ENCODE measurements at regions not wholly inside any gene's neighbourhood (a gene's known extent, or its start where the extent isn't known, plus 50 kb on each side); places are given as distances from the start of the nearest gene placed in this dataset.

DNA sequence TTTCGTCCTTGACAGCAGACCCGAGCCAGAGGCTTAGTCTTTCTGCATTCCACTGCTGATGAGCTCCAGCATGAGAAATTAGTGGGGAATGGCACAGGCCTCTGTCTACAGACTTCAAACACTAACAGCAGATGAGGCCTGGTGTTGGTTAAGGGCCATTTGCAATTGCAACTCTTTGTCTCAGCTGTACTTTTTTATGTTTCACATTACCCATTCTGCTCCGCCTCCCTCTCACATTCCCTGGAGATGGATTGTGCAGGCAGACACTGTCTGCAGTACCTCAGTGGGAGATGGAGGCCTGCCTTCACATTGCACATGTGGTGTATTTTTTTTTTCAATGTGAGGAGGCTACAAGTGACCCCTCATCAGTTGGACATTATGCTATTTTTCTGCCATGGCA lies 370.2 kb downstream of the DUSP10 start:
- no peak for DNase-seq (ENCODE audit: low read depth)

DNA sequence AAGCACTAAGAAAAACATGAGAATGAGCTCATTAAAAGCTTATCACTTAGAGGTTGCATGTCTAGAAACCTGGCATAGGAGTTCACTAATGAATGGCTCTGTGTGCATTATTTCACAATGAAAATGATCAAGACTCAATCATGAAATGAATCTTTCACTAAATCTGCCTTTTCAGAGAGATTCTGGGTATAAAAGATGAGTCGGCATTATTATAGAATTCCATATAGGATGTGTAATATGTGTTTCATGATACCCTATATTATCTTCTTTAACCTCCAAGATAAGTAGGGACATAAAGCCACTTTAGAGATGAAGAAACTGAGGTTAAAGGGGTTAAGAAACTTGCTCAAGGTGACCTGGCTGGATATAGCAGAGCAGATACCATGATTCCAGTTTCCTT lies 368.1 kb downstream of the DUSP10 start:
- no peak for DNase-seq (ENCODE audit: low read depth)

DNA sequence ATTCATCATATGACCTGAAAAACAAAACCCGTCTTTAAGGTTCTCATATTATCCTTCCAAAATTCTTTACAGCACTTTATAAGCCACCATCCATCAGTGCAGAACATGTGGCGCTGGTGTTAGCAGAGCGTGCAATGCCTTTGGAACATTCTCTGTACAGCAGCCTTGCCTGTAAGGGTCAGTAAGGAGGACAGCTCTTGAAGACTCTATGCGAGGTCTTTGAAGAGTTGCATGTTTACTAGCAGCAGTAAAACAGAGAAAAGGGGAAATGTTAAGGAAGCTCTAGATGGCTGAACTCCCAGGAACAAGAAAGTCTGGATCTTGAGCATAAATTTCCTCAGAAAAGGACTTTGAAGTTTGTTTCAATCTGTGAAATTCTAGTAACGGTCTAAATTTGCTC lies 365.6 kb downstream of the DUSP10 start:
- DNase-seq (ENCODE audit: low read depth), result no peak

DNA sequence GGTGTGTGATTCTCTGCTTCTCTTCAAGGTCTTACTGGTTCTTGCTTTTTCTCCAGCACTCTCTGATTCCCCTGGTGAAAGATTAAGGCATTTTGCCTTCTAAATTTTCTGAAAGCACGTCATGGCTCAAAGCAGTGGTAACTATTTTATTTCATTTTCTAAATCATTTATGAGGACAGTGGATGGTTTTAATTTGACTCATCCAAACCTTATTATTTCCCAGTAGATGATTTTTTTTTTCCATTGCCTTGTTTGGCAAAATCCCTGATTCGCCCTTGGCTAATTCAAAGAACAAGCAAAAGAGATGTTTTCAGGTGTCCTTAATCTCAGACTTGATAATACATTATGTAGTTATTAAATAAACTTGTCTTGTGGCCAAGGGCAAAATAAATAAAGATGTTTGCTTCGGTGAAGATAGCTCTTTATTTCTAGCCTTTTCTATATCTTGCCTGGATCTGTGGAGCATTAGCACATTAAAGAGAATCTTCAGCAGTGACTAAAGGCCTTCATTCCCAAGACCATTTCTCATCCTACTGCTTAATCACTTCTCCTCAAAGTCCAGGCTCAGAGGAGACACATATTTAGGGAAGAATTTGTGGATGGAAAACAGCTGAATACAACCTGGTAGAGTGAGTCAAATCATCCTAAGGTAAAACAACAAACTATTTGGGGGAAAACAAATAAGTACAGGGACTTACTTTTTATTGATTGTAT lies 359.8 kb downstream of the DUSP10 start:
- DNase-seq (ENCODE audit: low read depth), result no peak

DNA sequence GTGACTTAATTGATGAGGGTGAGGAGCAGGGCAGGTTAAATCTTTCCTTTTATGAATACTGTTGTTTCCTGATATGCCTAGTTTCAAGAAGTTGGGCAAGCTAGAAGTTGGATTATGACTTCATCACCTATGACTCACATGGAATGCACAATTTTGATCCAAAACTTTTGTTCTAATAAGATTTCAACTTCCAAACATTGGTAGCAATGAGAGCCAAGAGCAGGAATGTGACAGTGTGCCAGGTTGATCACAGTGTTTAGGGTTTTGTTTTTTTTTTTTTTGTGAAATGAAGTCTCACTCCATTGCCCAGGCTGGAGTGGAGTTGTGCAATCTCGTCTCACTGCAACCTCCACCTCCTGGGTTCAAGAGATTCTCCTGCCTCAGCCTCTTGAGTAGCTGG lies 349.4 kb downstream of the DUSP10 start:
- DNase-seq (ENCODE audit: low read depth), result no peak

DNA sequence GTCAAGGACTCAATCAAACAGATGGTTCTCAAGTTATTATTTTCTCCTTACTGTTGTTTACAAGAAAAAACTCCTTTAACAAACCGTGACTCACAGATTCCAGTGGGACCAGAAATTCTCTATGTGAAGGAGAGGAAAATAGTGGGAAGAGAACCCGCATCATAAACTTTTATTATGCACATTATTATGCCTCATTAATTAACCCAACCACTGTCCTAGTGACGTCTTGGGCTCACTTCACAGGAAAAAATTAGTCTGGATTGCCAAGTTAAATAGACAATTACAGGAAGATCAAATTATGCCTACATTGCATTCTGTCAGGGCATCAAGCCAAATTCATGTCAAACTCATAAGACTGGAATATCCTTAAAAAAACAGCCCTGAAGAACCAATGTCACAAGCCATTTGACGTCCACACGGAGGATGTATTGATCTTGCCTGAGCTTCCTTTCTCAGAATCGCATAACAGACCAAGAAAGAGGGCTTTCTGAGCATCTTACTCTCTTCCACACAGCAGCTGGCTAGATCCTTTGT lies 347.8 kb downstream of the DUSP10 start:
- no peak for DNase-seq (ENCODE audit: low read depth)

DNA sequence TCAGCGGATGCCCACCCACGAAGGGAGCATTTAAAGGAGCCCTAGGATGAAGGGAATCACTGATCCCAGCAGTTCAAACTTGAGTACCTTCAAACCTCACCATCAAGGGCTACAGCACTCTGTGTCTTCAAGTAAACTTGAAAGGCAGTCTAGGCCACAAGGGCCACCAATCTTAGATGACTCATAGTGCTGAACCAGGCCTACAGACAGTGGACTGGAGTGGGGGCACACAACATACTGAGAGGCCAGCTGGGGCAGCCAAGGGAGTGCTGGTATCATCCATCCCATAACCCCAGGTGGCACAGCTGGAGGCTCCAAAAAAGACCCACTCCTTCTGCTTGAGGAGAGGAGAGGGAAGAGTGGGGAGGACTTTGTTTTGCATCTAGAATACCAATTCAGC lies 345.4 kb downstream of the DUSP10 start:
- no peak for DNase-seq (ENCODE audit: low read depth)

DNA sequence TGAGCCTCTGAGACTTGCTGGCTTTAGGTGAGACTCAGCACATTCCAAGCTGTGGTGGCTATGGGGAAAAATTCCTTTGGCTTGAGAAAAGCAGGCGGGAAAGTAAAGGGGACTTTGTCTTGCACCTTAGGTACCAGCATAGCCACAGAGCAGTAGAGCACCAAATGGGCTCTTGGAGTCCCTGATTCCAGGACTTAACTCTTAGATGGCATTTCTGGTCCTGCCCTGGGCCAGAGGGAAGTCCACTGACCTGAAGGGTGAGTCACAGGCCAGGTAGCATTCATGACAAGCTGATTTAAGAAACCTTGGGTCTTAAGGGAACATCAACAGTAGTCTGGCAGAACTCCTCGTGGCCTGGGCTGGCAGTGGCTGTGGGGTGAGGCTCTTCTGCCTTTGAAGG lies 344.7 kb downstream of the DUSP10 start:
- DNase-seq (ENCODE audit: low read depth), result no peak

DNA sequence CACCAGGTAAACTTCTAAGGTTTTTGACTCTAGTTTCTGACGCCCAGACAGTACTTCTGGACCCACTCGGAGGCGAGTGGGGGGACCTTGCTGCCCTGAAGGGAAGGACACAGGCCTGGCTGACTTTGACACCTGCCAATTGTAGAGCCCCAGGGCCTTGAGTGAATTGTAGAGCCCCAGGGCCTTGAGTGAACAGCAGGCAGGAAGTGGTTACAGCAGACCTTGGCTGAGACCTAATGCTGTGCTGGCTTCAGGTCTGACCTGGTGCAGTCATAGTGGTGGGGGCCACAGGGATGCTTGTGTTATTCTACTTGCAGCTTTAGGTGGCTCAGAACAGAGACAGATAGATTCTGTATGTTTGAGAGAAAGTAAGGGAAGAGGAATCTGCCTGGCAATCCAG lies 344.3 kb downstream of the DUSP10 start:
- DNase-seq (ENCODE audit: low read depth), result no peak

DNA sequence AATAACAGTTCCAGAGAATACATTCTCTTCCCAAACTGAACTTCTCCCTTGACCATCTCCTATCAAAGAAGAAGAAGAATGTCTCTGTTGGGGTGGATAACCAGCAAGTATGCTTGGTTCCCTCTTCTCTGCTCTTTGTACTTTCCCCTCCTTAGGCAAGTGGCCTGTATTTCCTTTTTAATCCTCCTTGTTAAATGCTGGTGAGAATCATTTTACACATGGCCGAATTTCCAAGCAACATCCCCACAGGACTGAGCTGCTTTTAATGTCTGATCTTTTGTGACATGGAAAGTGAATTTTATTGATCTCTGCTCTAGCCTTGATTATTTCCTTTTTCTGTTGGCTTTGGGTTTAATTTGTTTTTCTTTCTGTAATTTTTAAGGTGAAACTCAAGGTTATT lies 336.7 kb downstream of the DUSP10 start:
- DNase-seq (ENCODE audit: low read depth), result no peak

DNA sequence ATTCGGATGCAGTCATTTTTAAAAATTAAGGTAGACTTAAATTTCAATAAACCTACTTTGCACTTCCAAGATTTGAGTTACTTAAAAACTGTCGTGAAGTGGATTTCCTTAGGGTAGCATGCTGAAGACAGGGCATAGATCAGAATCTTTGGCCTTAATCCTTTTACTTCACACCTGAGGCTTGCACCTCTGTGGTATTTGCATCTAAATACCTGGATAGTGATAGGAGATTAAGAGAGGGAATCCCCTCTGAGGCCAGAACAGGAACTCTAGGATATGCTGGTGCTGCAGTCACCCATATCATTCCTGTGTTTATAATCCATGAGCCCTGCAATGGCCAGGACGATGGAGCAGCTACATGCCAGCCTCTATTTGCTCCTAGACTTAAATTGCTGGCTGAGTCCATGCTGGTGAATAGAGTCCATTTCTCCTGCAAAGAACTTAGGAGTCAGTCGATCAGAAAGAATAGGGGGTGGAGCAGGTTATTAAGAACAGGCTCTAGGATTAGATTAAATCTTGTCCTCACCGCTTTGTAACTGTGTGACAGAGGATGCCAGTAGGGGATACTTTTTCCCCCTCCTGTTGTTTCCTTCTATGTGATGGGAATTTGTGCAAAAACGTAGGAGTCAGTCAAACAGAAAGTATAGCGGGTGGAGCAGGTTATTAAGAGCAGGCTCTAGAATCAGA lies 333.6 kb downstream of the DUSP10 start:
- no peak for DNase-seq (ENCODE audit: low read depth)

DNA sequence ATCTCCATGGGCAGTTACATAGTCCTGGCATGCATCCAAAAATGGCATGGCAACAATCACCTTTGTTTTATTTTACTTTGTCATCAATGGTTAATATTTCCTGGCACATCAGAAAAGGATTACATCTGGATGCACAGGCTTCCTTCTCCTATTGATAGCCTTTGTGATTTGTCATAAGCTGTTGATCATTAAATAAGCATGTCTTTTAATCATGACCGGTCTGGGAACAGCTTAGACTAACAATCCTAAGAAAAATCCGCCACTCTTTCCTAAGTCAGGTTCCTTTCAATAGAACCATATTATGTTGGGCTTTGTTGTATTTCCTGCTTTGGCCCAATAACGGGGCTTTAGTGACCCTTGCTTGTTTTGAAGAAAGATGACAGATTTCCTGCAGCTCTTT lies 330.6 kb downstream of the DUSP10 start:
- no peak for DNase-seq (ENCODE audit: low read depth)

DNA sequence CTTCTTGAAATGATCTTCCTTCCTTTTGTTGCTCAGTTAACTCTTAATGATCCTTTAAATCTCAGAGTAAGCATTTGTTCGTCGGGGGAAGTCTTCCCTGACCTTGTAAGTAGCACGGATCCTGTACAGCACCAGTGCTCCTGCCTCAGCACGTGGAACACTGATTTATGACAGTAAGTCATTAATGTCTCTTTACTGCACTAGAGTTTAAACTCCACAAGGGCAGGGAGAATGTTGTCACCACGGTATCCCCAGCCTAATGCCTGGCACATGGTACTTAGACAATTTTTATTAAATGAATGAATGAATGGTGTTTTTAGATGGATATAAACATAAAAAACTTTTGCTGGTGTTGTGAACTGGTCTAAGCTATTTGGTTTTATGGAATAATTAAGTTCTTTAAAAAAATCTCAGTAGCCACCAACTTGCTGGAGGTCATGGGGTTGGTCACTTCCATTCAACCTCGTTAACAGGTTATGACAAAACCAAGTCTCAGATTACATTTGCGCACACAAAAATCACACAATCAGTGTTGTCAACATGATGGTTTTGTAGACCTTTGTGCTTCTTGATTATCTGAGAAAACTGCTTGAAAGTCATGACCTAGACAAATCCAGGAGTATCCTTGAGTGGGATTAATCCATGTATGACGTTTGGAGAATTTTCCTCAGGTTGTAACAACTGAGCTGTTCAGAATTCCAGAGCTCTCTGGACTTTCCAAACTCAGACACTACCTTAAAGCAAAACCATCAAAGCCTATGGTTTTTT lies 326.9 kb downstream of the DUSP10 start:
- no peak for DNase-seq (ENCODE audit: low read depth)

DNA sequence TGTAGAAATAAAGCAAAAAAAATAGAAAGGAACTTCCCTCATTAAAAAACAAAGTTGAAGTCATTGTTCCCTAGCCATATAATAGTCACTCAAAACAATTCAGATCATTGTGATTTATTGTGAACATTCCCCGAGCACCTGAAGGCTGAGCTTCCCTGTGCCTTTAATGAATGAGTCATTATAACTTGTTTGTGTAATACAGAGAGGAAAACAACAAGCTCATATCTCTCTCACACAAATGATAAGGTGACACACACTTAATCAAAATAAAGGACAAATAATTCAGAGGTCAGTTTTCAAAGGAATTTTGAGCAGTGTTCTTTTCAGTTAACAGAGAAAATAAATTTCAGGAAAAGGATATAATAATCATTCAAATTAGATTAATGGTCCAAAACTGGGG lies 326.2 kb downstream of the DUSP10 start:
- no peak for DNase-seq (ENCODE audit: low read depth)

DNA sequence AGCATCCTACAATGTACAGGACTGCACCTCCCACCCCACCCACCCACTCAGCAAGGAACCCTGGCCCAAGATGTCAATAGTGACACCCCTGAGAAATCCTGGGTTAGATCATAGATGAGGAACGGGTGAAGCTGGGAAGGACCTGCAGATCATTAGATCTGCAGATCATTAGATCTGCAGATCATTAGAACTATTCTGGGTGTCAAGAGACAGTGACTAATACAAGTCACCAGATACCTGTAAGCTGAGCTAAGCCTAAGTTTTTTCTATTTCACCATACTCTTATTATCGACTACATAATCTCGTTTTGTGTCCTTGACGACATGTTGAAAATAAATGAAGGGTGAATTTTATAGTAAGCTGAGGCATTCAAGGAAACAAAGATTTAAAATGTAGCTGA lies 325.7 kb downstream of the DUSP10 start:
- no peak for DNase-seq (ENCODE audit: low read depth)

DNA sequence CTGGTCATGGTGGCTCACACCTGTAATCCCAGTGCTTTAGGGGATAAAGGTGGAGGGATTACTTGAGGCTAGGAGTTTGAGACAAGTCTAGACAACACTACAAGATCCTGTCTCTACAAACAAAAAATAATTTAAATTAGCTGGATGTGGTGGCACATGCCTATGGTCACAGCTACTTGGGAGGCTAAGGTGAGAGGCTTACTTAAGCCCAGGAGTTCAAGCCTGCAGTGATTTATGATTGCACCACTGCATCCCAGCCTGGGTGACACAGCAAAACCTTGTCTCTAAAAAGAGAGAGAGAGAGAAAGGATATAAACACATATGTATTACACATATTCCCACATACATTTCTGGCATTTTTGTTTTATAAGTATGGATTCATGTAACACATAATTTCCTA lies 325.2 kb downstream of the DUSP10 start:
- DNase-seq (ENCODE audit: low read depth), result no peak

DNA sequence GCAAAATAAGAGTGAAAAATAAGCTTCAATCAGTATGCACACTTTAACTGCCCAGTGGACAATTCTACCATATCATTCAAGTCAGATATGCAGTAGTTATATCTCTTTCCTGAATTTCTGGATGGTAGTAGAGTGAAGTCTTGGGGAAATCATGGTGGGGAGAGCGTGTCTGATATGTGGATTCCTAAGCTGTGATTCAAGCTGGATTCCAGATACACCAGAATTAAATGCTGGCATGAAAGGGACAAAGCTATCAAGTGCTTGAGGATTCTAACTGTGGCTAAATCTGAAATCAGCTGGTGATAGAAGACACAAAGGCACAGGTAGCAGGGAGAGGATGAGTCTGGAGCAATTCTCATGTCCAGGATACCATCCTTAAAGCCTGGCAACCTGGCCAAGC lies 323.5 kb downstream of the DUSP10 start:
- no peak for DNase-seq (ENCODE audit: low read depth)

DNA sequence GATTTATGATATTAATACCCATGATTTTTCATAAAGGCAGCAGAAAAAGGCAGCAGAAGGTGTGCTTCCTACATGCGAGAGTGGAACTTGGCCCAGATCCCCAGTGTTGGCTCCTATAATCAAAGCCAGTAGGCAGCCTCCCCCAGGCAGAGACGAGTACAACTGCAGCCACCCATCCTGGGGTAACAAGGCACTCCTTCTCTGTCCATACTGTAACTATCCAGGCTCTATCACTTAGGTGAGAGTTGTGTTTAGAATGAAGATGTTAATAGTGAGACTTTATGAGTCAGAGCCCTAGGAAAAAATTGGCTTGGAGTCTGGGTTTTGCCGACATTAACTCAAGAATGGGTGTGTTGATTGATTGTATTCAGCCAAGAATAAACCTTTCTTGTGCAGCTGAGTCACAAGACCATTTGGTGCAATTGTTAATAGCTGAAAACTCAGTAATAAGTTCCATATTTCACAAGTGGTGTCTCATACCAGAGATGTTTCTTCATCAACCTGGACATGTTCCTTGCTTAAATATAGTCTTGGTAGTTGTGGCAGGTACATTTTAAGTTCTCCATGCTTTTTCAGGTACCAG lies 322.3 kb downstream of the DUSP10 start:
- no peak for DNase-seq (ENCODE audit: low read depth)

DNA sequence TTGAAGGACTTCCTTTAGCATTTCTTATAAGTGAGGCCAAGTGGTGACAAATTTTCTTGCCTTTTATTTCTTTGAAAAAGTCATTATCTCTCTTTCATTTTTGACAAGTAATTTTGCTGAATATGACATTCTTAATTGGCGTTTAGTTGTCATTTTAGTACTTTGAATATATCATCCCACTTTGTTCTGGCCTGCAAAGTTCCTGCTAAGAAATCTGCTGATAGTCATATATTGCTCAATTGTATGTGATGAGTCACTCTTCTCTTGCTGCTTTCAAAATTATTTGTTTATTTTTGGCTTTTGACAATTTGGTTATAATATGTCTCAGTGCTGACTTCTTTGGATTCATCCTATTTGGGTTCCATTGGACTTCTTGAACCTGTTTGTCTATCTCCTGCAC lies 312.6 kb downstream of the DUSP10 start:
- DNase-seq (ENCODE audit: low read depth), result no peak

DNA sequence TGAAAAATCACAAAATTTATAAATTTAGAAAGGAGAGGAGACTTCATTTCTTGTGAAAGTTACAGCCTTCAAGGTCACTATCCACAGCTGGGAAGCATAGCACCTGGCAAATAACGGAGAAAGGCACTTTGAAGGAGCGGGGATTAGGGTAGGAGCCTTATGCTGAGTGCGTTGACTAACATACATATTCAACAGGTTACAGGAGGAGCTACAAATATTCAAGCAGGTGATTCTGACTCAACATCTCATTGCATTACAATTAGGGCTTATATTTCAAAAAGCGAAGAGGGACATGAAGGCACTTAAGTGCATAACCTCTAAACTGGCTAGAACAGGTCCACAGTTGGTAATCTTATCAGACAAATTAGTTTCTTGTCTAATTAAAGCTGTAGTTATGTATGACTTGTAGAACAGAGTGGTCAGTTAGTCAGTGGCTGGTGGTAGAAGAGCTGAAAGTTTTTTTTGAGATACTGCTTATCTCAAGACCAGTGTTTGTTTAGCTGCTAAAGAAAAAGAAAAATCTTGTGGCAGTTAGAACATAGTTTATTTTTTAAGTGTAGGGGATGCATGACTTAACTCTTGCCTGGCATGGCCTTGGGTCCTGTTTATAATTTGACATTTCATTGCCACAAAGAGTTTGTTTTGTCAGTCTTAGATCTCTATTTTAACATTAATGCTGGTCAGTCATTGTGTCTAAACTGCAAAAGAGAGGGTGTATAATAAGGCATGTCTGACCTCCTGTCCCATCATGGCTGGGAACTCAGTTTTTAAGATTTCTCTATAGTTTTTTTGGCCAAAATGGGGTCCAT lies 311.5 kb downstream of the DUSP10 start:
- no peak for DNase-seq (ENCODE audit: low read depth)

DNA sequence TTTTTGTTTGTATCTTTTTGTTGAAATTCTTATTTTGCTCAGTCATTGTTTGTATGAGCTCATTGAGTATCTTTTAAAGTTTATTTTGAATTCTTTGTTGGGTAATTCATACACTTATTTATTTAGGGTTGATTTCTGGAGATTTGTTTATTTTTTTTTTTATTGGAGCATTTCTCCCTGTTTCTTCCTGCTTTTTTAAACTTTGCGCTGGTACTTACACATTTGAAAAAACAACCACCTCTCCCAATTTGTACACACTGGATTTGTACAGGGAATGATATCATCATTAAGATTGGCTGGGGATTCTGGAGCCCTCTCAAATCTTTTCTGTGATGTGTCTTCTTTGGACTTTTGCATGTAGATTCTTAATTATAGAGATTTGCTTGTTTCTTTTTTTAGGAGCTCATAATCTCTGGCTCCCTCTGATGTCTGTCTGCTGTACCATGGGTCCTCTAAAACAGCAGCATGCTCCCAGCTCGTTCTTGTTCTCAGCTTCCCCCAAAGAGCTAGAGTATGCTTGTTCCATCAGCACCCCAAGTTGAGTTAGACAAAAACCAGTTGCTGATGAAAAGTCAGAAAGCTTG lies 310.7 kb downstream of the DUSP10 start:
- DNase-seq (ENCODE audit: low read depth), result no peak
